Stomach (tissue), 4 donors: ENCODE measurements at regions not wholly inside any gene's neighbourhood (a gene's known extent, or its start where the extent isn't known, plus 50 kb on each side); places are given as distances from the start of the nearest gene placed in this dataset.

Source experiments
- POLR2A ChIP-seq, 4 donors: fragments of 450-650 bp; IDR thresholded peaks; one replicate each; pipeline ENCODE4 v1.6.1; 2016; ENCODE audit warnings: antibody characterized with exemption in 4 of 4, control low read depth in 2 of 4, mild to moderate bottlenecking in 1 of 4, moderate library complexity in 1 of 4
- TF ChIP-seq, protein P1 (sequence below), 7 experiments: fragments of 450-650 bp in 4 of 7; fragments of 200-600 bp in 3 of 7; sonication (generic) in 3 of 7; IDR thresholded peaks; one replicate each; pipeline ENCODE4 v1.5.1; 2016 to 2019; ENCODE audit warnings: antibody characterized with exemption in 7 of 7, control low read depth in 2 of 7, mild to moderate bottlenecking in 1 of 7

DNA sequence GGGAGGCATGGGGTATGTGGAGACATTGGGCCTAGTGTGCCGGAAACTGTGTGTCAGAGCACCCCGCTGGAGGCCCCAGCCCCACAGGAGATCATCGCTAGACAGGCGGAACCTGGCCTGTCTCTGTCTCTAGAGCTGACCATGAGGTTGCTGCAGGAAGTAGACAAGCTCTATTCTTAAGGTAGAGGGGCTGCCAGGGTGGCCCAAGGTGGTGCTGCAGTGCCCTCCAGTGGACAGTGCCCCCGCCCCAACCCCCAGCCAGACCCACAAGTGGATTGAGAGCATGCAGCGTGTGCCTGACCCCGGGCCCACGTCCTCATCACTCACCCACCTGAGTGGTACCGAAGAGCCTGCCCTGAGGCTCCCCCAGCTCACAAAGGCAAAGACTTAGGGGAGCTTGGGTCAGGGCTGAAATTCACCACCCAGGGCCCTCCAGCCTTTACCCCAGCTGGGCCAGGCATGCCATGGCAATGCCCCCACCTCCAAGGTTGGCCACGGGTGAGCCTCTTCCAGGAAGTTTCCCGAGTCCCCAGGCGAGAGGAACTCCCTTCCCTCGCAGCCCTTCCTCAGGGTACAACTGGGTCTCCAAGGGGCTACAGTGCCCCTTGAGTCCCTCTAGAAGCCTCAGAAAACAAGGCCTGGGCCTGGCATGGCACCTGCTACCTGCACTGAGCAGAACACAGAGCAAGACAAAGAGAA, 155.0 kb downstream of the TTC32 start:
- TF ChIP-seq, protein P1, sequence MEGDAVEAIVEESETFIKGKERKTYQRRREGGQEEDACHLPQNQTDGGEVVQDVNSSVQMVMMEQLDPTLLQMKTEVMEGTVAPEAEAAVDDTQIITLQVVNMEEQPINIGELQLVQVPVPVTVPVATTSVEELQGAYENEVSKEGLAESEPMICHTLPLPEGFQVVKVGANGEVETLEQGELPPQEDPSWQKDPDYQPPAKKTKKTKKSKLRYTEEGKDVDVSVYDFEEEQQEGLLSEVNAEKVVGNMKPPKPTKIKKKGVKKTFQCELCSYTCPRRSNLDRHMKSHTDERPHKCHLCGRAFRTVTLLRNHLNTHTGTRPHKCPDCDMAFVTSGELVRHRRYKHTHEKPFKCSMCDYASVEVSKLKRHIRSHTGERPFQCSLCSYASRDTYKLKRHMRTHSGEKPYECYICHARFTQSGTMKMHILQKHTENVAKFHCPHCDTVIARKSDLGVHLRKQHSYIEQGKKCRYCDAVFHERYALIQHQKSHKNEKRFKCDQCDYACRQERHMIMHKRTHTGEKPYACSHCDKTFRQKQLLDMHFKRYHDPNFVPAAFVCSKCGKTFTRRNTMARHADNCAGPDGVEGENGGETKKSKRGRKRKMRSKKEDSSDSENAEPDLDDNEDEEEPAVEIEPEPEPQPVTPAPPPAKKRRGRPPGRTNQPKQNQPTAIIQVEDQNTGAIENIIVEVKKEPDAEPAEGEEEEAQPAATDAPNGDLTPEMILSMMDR (IDR thresholded peaks at IDR 0.05) = peak in 1 of 7 experiments; percentile 7
- TF ChIP-seq POLR2A (IDR thresholded peaks at IDR 0.05) = no peak
